HG03575 (cell line): ENCODE measurements at regions not wholly inside any gene's neighbourhood (a gene's known extent, or its start where the extent isn't known, plus 50 kb on each side); places are given as distances from the start of the nearest gene placed in this dataset.
"Not testable (repeated sequence)": the region's sequence is repeated elsewhere in the genome, so short reads cannot be mapped to it uniquely, and the experiment has no call there.

ENCODE experiments used
- ATAC-seq: cut with Tn5 transposase; IDR thresholded peaks from one replicate; pipeline ENCODE4 v1.9.1; 2021; ENCODE audit not compliant: unreplicated experiment, insufficient number of reproducible peaks, low FRiP score; ENCODE audit errors: extremely low read depth

DNA sequence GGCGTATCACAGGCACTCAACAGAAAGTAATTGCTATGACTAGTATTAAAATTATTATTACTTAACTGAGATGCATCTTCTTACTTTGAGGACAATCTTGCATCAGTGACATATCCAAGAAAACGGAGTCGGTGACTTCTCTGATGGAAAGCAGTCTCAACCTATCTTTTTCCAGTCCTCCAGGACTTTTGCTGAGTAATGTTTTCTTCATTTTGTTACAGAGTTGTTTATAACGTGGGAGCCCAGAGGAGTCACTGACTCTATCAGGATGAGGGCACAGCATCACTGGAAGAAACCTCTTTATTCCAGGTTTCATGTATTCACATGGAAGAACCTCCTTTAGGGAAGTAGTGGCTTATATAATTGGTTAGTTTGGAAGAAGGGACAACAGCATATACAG lies 51.5 kb upstream of the MELK start:
- no peak for ATAC-seq

DNA sequence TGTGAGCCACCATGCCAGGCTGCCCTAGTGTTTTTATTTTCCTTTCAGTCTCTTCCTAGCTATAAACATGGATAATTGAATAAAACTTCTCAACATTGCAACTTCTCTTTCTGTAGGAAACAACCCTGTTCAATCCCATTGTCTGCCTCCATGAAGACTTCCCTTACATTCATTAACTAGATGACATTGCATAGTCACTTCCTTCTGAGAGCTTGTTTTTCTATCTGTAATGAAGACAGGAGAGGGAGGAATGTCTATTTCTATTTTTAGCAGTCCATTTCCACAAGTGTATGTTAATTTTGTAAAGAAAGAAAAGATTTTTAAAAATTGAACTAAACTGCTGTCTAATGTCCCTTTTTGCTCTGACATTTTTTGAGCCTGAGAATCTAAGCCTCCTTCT lies 55.6 kb upstream of the MELK start:
- no peak for ATAC-seq

- no peak for ATAC-seq
Measured at GRCh38 chr9:36504156-36504555, 68.5 kb upstream of the MELK start.

DNA sequence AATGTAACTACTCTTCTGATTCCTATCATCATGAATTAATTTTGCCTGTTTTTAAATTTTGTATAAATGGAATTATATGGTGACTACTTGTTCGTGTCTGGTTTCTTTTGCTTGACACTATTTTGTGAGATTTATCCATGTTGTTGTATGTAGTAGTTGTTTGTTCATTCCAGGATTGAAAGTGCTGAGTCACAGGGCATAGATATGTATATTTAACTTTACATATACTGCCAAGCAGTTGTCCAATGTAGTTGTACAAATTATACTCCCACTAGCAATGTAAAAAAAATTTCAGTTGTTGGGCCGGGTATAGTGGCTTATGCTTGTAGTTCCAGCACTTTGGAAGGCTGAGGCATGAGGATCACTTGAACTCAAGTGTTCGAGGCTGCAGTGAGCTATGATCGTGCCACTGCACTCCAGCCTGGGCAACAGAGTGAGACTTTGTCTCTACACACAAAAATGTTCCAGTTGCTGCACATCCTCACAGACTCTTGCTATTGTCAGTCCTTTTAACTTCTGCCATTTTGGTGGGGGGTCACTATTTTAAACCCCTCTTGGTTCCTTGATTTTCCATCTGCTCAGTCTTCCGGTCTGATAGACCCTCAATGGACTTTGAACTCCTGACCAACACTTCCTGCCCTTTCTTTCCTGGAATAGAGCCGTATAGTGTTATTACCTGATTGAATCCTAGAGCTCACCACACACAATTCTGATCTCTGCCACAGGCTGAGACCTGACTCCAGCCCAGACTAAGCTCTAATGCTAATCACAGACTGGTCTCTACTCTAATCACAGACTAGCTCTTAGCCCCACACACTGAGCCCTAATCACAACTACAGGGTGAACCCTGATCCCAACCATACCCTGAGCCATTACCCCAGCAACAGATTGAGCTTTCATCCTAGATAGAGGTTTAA lies 69.3 kb upstream of the MELK start:
- no peak for ATAC-seq

DNA sequence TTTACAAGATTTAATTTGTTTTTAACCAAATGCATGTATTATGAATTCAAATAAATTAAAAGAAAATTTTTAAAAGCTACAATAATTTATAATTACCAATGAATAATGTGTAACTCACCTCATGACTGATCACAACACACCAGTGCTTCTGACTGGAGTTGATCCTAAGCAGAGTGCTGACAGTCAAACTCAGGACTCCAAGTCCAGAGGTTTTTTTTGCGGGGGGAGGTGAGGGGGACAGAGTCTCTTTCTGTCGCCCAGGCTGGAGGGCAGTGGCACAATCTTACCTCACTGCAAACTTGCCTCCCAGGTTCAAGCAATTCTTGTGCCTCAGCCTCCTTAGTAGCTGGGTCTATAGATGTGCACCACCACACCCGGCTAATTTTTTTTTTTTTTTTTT lies 71.0 kb upstream of the MELK start:
- no peak for ATAC-seq

- not testable (repeated sequence) for ATAC-seq
Measured at GRCh38 chr9:36500931-36501330, 71.8 kb upstream of the MELK start.

DNA sequence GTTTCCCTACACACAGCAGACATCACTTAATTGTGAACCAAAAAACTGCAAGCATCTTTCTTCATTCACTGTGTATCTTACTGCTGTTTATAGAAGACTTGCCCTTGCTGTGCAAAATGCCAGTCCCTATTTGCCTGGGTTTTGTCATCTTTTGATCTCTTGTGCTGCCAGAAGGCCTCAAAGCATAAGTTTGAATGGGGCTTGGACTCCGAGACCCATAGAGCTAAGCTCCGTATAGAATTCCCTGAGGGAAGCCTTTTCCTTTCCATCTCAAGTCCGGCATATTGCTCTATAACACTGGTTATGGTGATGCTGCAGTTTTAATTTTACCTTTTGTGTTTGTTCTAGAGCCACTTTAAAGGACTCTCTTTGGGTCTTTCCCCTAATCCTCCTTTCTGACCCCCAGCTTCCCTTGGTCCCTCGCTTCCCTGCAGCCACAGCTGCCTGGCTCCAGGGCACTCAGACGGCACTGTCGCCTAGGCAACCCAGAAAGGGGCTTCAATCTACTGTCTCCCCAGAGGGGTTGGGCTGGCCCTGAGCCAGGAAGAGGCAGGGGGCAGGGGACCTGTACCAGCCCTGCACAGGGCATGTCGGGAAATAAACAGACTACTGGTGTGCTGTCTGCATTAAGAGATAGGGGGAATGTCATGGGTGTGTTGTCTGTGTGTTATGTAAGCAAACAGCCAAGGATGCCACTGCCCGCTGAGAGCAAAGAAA lies 73.4 kb upstream of the MELK start:
- no peak for ATAC-seq

DNA sequence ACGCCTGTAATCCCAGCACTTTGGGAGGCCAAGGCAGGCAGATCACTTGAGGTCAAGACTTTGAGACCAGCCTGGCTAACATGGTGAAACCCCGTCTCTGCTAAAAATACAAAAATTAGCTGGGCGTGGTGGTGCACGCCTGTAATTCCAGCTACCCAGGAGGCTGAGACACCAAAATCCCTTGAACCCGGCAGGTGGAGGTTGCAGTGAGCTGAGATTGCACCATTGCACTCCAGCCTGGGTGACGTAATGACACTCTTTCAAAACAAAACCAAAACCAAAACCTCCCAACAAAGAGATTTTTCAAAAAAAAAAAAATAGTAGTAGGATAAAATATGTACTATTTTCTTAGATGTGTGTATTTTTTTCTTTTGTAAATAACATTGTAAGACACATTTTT lies 79.1 kb upstream of the MELK start:
- not testable (repeated sequence) for ATAC-seq

- no peak for ATAC-seq
Measured at GRCh38 chr9:36492865-36493264, 79.8 kb upstream of the MELK start.

GRCh38 chr9:36489453-36489852 lies 83.2 kb upstream of the MELK start:
- no peak for ATAC-seq

- no peak for ATAC-seq
Measured at GRCh38 chr9:36488389-36488756, 84.3 kb upstream of the MELK start.

GRCh38 chr9:36487482-36488388 lies 85.0 kb upstream of the MELK start:
- ATAC-seq, result no peak

GRCh38 chr9:36486933-36487481 lies 85.7 kb upstream of the MELK start:
- no peak for ATAC-seq

- ATAC-seq, result no peak
Measured at GRCh38 chr9:36486329-36486932, 86.3 kb upstream of the MELK start.

DNA sequence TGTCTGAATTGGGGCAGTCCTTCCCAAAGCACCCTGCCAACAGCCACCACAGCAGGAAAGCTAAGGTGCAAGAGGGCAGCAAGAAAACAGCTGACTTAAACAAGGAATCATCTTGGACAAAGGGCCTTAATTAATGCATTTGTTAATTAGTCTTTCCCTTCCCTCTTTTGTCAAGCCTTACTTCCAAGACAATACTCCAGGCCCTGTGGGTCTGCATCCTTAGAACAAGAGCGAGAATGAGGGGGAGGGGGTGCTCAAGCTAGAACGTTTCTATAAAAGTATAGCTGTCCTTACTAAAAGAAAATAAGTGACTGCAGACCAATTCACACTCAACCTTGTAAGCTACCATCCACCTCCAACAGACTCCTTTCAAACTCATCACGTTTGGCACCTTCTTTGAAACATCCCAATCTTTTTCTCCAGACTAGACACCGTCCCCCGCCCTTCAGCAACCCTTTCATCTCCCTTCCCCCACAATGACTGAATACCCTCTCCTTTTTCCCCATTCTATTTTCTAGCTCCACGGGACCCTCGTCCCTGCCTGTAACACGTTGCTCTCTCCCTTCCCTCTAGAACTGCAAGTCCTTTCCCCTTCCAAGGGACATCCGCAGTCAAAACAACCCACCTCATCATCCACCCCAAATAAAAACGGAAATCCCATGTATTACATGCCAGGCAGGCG lies 85.7 kb upstream of the RNF38 start:
- no peak for ATAC-seq

- no peak for ATAC-seq
Measured at GRCh38 chr9:36484124-36484523, 84.1 kb upstream of the RNF38 start.

- no peak for ATAC-seq
Measured at GRCh38 chr9:36479101-36479500, 79.0 kb upstream of the RNF38 start.

DNA sequence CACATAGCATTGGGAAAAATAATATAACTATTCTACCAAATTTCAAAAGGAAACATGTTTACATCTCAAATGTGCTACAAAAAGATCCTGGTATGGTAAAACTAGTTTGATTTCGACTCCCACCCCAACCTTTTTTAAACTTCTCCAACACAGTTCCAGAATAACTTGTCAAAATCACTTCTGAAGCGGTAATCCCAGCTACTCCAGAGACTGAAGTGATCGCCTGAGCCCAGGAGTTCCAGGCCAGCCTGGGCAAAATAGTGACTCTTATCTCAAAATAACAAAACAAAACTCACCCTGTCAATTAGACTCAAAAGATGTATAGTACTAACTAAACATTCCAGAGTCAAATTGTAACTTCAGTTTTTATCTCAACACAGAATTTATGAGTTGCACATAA lies 71.3 kb upstream of the RNF38 start:
- ATAC-seq, result no peak
